Nephron progenitor cell (in vitro differentiated cells): ENCODE measurements at regions not wholly inside any gene's neighbourhood (a gene's known extent, or its start where the extent isn't known, plus 50 kb on each side); places are given as distances from the start of the nearest gene placed in this dataset.

Experiments
- DNase-seq: peaks from one replicate; pipeline ENCODE4 v3.0.0; 2021
- H3K27ac Mint-ChIP-seq: 2 replicates; pipeline ENCODE4 v1.8.0; 2021; ENCODE audit warnings: mild to moderate bottlenecking, moderate library complexity, mixed read lengths
- H3K27me3 Mint-ChIP-seq: 2 replicates; pipeline ENCODE4 v1.8.0; 2021; ENCODE audit warnings: mild to moderate bottlenecking, low read depth, mixed read lengths; ENCODE audit not compliant: poor library complexity
- H3K36me3 Mint-ChIP-seq: 2 replicates; pipeline ENCODE4 v1.8.0; 2021; ENCODE audit warnings: low read depth, mixed read lengths
- H3K4me1 Mint-ChIP-seq: 2 replicates; pipeline ENCODE4 v1.8.0; 2021; ENCODE audit warnings: mixed read lengths
- H3K4me3 Mint-ChIP-seq: 2 replicates; pipeline ENCODE4 v1.8.0; 2021; ENCODE audit warnings: mild to moderate bottlenecking, moderate library complexity, mixed read lengths
- H3K9me3 Mint-ChIP-seq: 2 replicates; pipeline ENCODE4 v1.8.0; 2021; ENCODE audit warnings: mild to moderate bottlenecking, moderate library complexity, mixed read lengths
- CTCF ChIP-seq: fragments of 200-600 bp; sonication (generic); IDR thresholded peaks from 2 replicates; pipeline ENCODE4 v1.5.0; 2021; ENCODE audit warnings: antibody characterized with exemption

DNA sequence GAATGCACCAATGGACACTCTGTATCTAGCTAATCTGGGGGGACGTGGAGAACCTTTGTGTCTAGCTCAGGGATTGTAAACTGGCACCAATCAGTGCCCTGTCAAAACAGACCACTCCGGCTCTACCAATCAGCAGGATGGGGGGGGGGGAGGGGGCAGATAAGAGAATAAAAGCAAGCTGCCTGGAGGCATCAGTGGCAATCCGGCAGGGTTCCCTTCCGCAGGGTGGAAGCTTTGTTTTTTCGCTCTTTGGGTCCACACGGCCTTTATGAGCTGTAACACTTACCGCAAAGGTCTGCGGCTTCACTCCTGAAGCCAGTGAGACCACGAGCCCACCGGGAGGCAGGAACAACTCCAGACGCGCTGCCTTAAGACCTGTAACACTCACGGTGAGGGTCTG lies 827.1 kb downstream of the PLOD2 start:
- Mint-ChIP-seq H3K4me3 (no peak overlapping the region), H3K4me1 (no peaks in the 10 kb centered on the region), H3K27ac (no peak overlapping the region), H3K9me3 (peaks cover 7% of the 10 kb centered on the region), H3K36me3 (no peaks in the 10 kb centered on the region), H3K27me3 (no peaks in the 10 kb centered on the region)
- DNase-seq: no peak
- TF ChIP-seq CTCF: no peak

GRCh38 chr3:145355206-145355605 lies 805.8 kb downstream of the PLOD2 start:
- Mint-ChIP-seq H3K27me3 (no peaks in the 10 kb centered on the region), H3K4me3 (no peak overlapping the region), H3K4me1 (no peaks in the 10 kb centered on the region), H3K27ac (no peak overlapping the region), H3K9me3 (peaks cover 26% of the 10 kb centered on the region), H3K36me3 (no peaks in the 10 kb centered on the region)
- no peak for TF ChIP-seq CTCF
- DNase-seq: no peak

DNA sequence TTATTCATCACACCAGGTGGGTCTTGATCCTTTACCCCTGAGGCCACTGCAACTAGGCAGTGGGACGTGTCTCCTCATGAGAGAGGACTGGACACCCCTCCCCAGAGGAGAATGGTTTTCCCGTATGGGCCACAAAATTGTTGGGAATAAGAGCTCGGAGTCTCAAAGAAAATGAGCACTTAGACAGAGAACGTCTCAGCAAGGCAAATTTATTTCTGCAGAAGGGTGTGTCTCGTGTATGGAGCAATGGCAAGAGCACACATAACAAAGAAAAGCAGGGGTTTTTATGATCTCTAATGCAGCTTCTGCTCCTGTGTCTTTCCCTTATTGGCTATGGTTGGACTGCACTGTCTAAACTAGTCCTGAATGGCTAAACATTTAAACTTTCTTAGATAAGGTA lies 803.5 kb downstream of the PLOD2 start:
- Mint-ChIP-seq H3K4me1 (no peaks in the 10 kb centered on the region), H3K36me3 (no peaks in the 10 kb centered on the region), H3K9me3 (peaks cover 26% of the 10 kb centered on the region), H3K4me3 (no peak overlapping the region), H3K27me3 (no peaks in the 10 kb centered on the region), H3K27ac (no peak overlapping the region)
- no peak for TF ChIP-seq CTCF
- DNase-seq: no peak

GRCh38 chr3:145359040-145359439 lies 801.9 kb downstream of the PLOD2 start:
- TF ChIP-seq CTCF: no peak
- Mint-ChIP-seq H3K27me3 (peaks cover 1% of the 10 kb centered on the region), H3K4me1 (no peaks in the 10 kb centered on the region), H3K4me3 (no peak overlapping the region), H3K9me3 (peaks cover 25% of the 10 kb centered on the region), H3K36me3 (no peaks in the 10 kb centered on the region), H3K27ac (no peak overlapping the region)
- DNase-seq: no peak

- no peak for DNase-seq
- TF ChIP-seq CTCF: no peak
- Mint-ChIP-seq H3K27me3 (peaks cover 2% of the 10 kb centered on the region), H3K4me1 (no peaks in the 10 kb centered on the region), H3K4me3 (no peak overlapping the region), H3K27ac (no peak overlapping the region), H3K36me3 (no peaks in the 10 kb centered on the region), H3K9me3 (peaks cover 3% of the 10 kb centered on the region)
These were observed 792.2 kb downstream of the PLOD2 start for GRCh38 chr3:145368748-145369147.

DNA sequence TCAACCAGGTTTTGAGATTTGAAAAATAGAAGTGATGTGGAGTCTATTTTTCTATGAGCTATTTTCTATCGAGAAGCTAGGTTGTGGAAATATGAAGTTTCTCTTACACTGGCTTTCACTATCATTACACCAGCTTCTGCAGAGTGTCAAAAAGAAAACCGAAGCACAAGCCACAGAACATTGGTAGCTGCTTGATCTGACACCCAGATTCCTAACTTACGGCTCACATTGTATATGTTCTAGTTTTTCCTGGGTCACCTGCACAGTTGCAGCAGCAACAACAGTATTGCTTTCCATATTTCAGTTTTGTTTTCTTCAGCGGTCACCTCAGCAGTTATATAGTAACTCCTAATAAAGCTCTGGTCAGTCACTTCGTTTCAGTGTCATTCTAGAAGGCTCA lies 790.1 kb downstream of the PLOD2 start:
- Mint-ChIP-seq H3K9me3 (peaks cover 3% of the 10 kb centered on the region), H3K27me3 (no peaks in the 10 kb centered on the region), H3K4me1 (no peaks in the 10 kb centered on the region), H3K4me3 (no peak overlapping the region), H3K27ac (no peak overlapping the region), H3K36me3 (no peaks in the 10 kb centered on the region)
- no peak for TF ChIP-seq CTCF
- no peak for DNase-seq
